Mesendoderm (in vitro differentiated cells): ENCODE measurements at regions not wholly inside any gene's neighbourhood (a gene's known extent, or its start where the extent isn't known, plus 50 kb on each side); places are given as distances from the start of the nearest gene placed in this dataset.

ENCODE experiments used
- DNase-seq: peaks from one replicate; pipeline ENCODE4 v3.0.0; 2013
- H2AK5ac ChIP-seq: 2 replicates; pipeline ENCODE4 v1.6.1; 2013; ENCODE audit warnings: low read length, inconsistent platforms
- H2BK120ac ChIP-seq: 2 replicates; pipeline ENCODE4 v1.6.1; 2013; ENCODE audit warnings: low read depth, mild to moderate bottlenecking, low read length, moderate library complexity, mixed read lengths
- H2BK15ac ChIP-seq: replicated peaks from 2 replicates; pipeline ENCODE4 v1.6.1; 2013; ENCODE audit warnings: low read depth, mild to moderate bottlenecking, moderate library complexity
- H2BK5ac ChIP-seq: 2 replicates; pipeline ENCODE4 v1.6.1; 2013; ENCODE audit warnings: low read length, inconsistent platforms
- H3K18ac ChIP-seq: 2 replicates; pipeline ENCODE4 v1.6.1; 2013; ENCODE audit warnings: mild to moderate bottlenecking, low read length, mixed read lengths
- H3K23ac ChIP-seq: one replicate; pipeline ENCODE4 v1.6.1; 2013; ENCODE audit warnings: low read length
- H3K27ac ChIP-seq: 2 replicates; pipeline ENCODE4 v1.5.1; 2013; ENCODE audit warnings: low read depth, mild to moderate bottlenecking, inconsistent platforms, low read length, moderate library complexity
- H3K27me3 ChIP-seq: 2 replicates; pipeline ENCODE4 v1.6.1; 2013; ENCODE audit warnings: low read length, control low read depth, mild to moderate bottlenecking, inconsistent platforms; ENCODE audit not compliant: insufficient read depth, poor library complexity
- H3K36me3 ChIP-seq: 2 replicates; pipeline ENCODE4 v1.6.1; 2013; ENCODE audit warnings: low read length, inconsistent platforms; ENCODE audit not compliant: control insufficient read depth, insufficient read depth
- H3K4ac ChIP-seq: one replicate; pipeline ENCODE4 v1.6.1; 2013; ENCODE audit warnings: low read depth, mild to moderate bottlenecking, low read length, moderate library complexity
- H3K4me1 ChIP-seq: 2 replicates; pipeline ENCODE4 v1.6.1; 2013; ENCODE audit warnings: low read depth, low read length, inconsistent platforms; ENCODE audit not compliant: control insufficient read depth
- H3K4me2 ChIP-seq: 2 replicates; pipeline ENCODE4 v1.6.1; 2013; ENCODE audit warnings: low read length
- H3K4me3 ChIP-seq: 2 replicates; pipeline ENCODE4 v1.5.1; 2013; ENCODE audit warnings: mild to moderate bottlenecking, low read length
- H3K56ac ChIP-seq: one replicate; pipeline ENCODE4 v1.6.1; 2013; ENCODE audit warnings: low read length
- H3K79me1 ChIP-seq: 2 replicates; pipeline ENCODE4 v1.6.1; 2013; ENCODE audit warnings: low read length, inconsistent platforms
- H3K79me2 ChIP-seq: 2 replicates; pipeline ENCODE4 v1.6.1; 2013; ENCODE audit warnings: mild to moderate bottlenecking, low read length; ENCODE audit not compliant: control insufficient read depth, insufficient read depth
- H3K9ac ChIP-seq: 2 replicates; pipeline ENCODE4 v1.6.1; 2013; ENCODE audit warnings: low read length, inconsistent platforms
- H4K5ac ChIP-seq: one replicate; pipeline ENCODE4 v1.6.1; 2013; ENCODE audit warnings: low read length
- H4K8ac ChIP-seq: one replicate; pipeline ENCODE4 v1.6.1; 2013; ENCODE audit warnings: low read depth, mild to moderate bottlenecking, control low read depth, low read length, moderate library complexity
- WGBS: extraction: QIAGEN DNeasy Blood & Tissue Kit; methylation state at CpG from one replicate; pipeline ENCODE4 v1.1.7; 2013; ENCODE audit warnings: low lambda C conversion rate, missing lambda C conversion rate; ENCODE audit not compliant: insufficient coverage; ENCODE audit errors: extremely low coverage; 5-methylcytosine and 5-hydroxymethylcytosine counted together

- no peaks in the 10 kb centered on the region for H3K79me1 ChIP-seq
- no peaks in the 10 kb centered on the region for H3K4me1 ChIP-seq
- H2BK5ac ChIP-seq: no peak overlapping the region
- no peak overlapping the region for H3K4me3 ChIP-seq
- no peaks in the 10 kb centered on the region for H3K79me2 ChIP-seq
- no peak overlapping the region for H4K8ac ChIP-seq
- no peak overlapping the region for H3K9ac ChIP-seq
- no peak overlapping the region for H2BK120ac ChIP-seq
- no peak overlapping the region for H4K5ac ChIP-seq
- H3K56ac ChIP-seq: no peak overlapping the region
- WGBS: no CpG with 5 or more reads among the region's 4 CpGs
- DNase-seq: no peak
- no peak overlapping the region for H2AK5ac ChIP-seq
- no peak overlapping the region for H3K4ac ChIP-seq
- no peak overlapping the region for H3K27ac ChIP-seq
- no peaks in the 10 kb centered on the region for H3K36me3 ChIP-seq
- H3K4me2 ChIP-seq: no peak overlapping the region
- H2BK15ac ChIP-seq: no peak overlapping the region
- no peak overlapping the region for H3K23ac ChIP-seq
- no peaks in the 10 kb centered on the region for H3K27me3 ChIP-seq
- no peak overlapping the region for H3K18ac ChIP-seq
These were observed 683.8 kb upstream of the EEF2KMT start for GRCh38 chr16:5781436-5781835.

DNA sequence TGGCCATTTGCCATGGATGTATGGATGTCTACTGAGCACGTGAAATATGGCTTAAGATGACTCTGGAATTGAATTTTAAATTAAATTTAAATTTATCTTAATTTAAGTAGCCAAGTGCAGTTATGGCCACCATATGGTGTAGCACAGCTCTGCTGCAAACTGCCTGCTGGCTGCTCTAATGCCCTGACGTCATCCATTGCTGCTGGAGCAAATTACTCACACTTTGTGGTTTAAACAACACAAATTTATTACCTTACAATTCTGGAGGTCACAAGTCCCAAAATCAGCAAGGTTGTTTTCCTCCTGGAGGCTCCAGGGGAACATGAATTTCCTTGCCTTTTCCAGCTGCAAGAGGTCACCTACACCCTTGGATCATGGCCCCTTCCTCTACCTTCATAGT, 679.3 kb upstream of the EEF2KMT start:
- Histone ChIP-seq H3K79me2 (no peaks in the 10 kb centered on the region), H3K36me3 (no peaks in the 10 kb centered on the region), H2AK5ac (no peak overlapping the region), H3K18ac (no peak overlapping the region), H2BK15ac (no peak overlapping the region), H3K56ac (no peak overlapping the region), H3K4me1 (no peaks in the 10 kb centered on the region), H3K9ac (no peak overlapping the region), H4K8ac (no peak overlapping the region), H3K4me2 (no peak overlapping the region), H3K27ac (no peak overlapping the region), H2BK5ac (no peak overlapping the region), H4K5ac (no peak overlapping the region), H3K23ac (no peak overlapping the region), H3K4me3 (no peak overlapping the region), H3K27me3 (no peaks in the 10 kb centered on the region), H3K4ac (no peak overlapping the region), H3K79me1 (no peaks in the 10 kb centered on the region), H2BK120ac (no peak overlapping the region)
- WGBS: no CpG with 5 or more reads among the region's 2 CpGs
- no peak for DNase-seq

DNA sequence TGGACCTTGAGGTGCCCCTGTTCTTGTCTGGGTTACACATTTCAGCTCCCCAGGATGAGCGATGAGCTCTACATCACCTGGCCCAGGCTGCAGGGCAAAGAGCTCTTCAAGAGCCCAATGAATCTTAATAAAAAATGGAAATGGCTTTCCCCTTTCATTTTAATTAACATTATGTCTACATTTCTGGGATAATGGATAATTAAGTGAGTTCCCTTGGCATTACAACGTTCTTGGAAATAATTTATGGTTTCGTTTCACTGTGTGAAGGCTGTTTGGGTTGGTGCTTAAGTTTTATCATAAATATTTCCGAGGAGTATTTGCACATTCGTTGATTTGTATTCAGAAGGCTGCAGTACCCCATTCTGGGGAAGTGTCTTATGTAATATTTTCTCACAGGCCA, 678.3 kb upstream of the EEF2KMT start:
- Histone ChIP-seq H3K79me2 (no peaks in the 10 kb centered on the region), H3K23ac (no peak overlapping the region), H2BK5ac (no peak overlapping the region), H3K27me3 (no peaks in the 10 kb centered on the region), H3K4me3 (no peak overlapping the region), H3K36me3 (no peaks in the 10 kb centered on the region), H3K4ac (no peak overlapping the region), H2BK120ac (no peak overlapping the region), H4K8ac (no peak overlapping the region), H3K79me1 (no peaks in the 10 kb centered on the region), H3K56ac (no peak overlapping the region), H3K18ac (no peak overlapping the region), H3K9ac (no peak overlapping the region), H3K27ac (no peak overlapping the region), H3K4me2 (no peak overlapping the region), H4K5ac (no peak overlapping the region), H2BK15ac (no peak overlapping the region), H2AK5ac (no peak overlapping the region), H3K4me1 (no peaks in the 10 kb centered on the region)
- DNase-seq: no peak
- no CpG with 5 or more reads among the region's 5 CpGs for WGBS

GRCh38 chr16:5770118-5770517, 672.5 kb upstream of the EEF2KMT start:
- Histone ChIP-seq H2AK5ac (no peak overlapping the region), H3K79me2 (no peaks in the 10 kb centered on the region), H2BK5ac (no peak overlapping the region), H3K36me3 (no peaks in the 10 kb centered on the region), H4K5ac (no peak overlapping the region), H3K4me1 (no peaks in the 10 kb centered on the region), H4K8ac (no peak overlapping the region), H3K79me1 (no peaks in the 10 kb centered on the region), H3K27me3 (no peaks in the 10 kb centered on the region), H3K4me2 (no peak overlapping the region), H3K4me3 (no peak overlapping the region), H3K9ac (no peak overlapping the region), H2BK120ac (no peak overlapping the region), H3K18ac (no peak overlapping the region), H3K27ac (no peak overlapping the region), H2BK15ac (no peak overlapping the region), H3K23ac (no peak overlapping the region), H3K4ac (no peak overlapping the region), H3K56ac (no peak overlapping the region)
- peak; percentile 22 for DNase-seq
- WGBS: no CpG with 5 or more reads among the region's 2 CpGs

GRCh38 chr16:5769513-5769912, 671.9 kb upstream of the EEF2KMT start:
- H3K23ac ChIP-seq: no peak overlapping the region
- no peak for DNase-seq
- H2BK5ac ChIP-seq: no peak overlapping the region
- H2AK5ac ChIP-seq: no peak overlapping the region
- no peak overlapping the region for H2BK120ac ChIP-seq
- no peak overlapping the region for H4K5ac ChIP-seq
- H3K4me1 ChIP-seq: no peaks in the 10 kb centered on the region
- no peaks in the 10 kb centered on the region for H3K27me3 ChIP-seq
- no peak overlapping the region for H3K9ac ChIP-seq
- H4K8ac ChIP-seq: no peak overlapping the region
- H3K56ac ChIP-seq: no peak overlapping the region
- no peak overlapping the region for H2BK15ac ChIP-seq
- H3K79me2 ChIP-seq: no peaks in the 10 kb centered on the region
- no peak overlapping the region for H3K4me3 ChIP-seq
- no peaks in the 10 kb centered on the region for H3K79me1 ChIP-seq
- no peak overlapping the region for H3K18ac ChIP-seq
- no peak overlapping the region for H3K4me2 ChIP-seq
- H3K27ac ChIP-seq: no peak overlapping the region
- no peak overlapping the region for H3K4ac ChIP-seq
- no peaks in the 10 kb centered on the region for H3K36me3 ChIP-seq
- no CpG with 5 or more reads among the region's 5 CpGs for WGBS

GRCh38 chr16:5768445-5768844, 670.9 kb upstream of the EEF2KMT start:
- Histone ChIP-seq H3K23ac (no peak overlapping the region), H3K4ac (no peak overlapping the region), H3K79me1 (no peaks in the 10 kb centered on the region), H4K5ac (no peak overlapping the region), H2BK5ac (no peak overlapping the region), H2BK15ac (no peak overlapping the region), H3K18ac (no peak overlapping the region), H2BK120ac (no peak overlapping the region), H3K4me3 (no peak overlapping the region), H3K9ac (no peak overlapping the region), H3K79me2 (no peaks in the 10 kb centered on the region), H3K56ac (no peak overlapping the region), H3K4me1 (no peaks in the 10 kb centered on the region), H3K27me3 (no peaks in the 10 kb centered on the region), H3K36me3 (no peaks in the 10 kb centered on the region), H4K8ac (no peak overlapping the region), H3K27ac (no peak overlapping the region), H2AK5ac (no peak overlapping the region), H3K4me2 (no peak overlapping the region)
- no CpG with 5 or more reads among the region's 7 CpGs for WGBS
- no peak for DNase-seq
